Esophagus muscularis mucosa (tissue), 4 donors: ENCODE measurements at regions not wholly inside any gene's neighbourhood (a gene's known extent, or its start where the extent isn't known, plus 50 kb on each side); places are given as distances from the start of the nearest gene placed in this dataset.
"Not testable (repeated sequence)": the region's sequence is repeated elsewhere in the genome, so short reads cannot be mapped to it uniquely, and the experiment has no call there.

ENCODE experiments used
- DNase-seq: peaks from one replicate; pipeline ENCODE4 v3.0.0-alpha.2; 2017; ENCODE audit errors: extremely low spot score
- H3K27ac ChIP-seq, 4 donors: fragments of 200-600 bp; sonication (generic); replicated peaks in 1 of 4; 1 replicate in 3 of 4; 2 replicates in 1 of 4; pipeline ENCODE4 v1.5.1; 2016 to 2019; ENCODE audit warnings: mild to moderate bottlenecking in 1 of 4
- H3K27me3 ChIP-seq, 4 donors: fragments of 200-600 bp; sonication (generic); one replicate each; pipeline versions ENCODE4 v1.5.1 to v1.6.0; 2016 to 2019
- H3K36me3 ChIP-seq, 4 donors: fragments of 200-600 bp; sonication (generic); one replicate each; pipeline ENCODE4 v1.5.1; 2016 to 2019
- H3K4me1 ChIP-seq, 4 donors: fragments of 200-600 bp; sonication (generic); one replicate each; pipeline ENCODE4 v1.5.1; 2016 to 2019
- H3K4me3 ChIP-seq, 4 donors: fragments of 200-600 bp; sonication (generic); 1 replicate in 2 of 4; 2 replicates in 2 of 4; pipeline ENCODE4 v1.5.1; 2016 to 2019; ENCODE audit warnings: mild to moderate bottlenecking in 4 of 4, moderate library complexity in 1 of 4
- H3K9me3 ChIP-seq, 4 donors: fragments of 200-600 bp; sonication (generic); 1 replicate in 3 of 4; 2 replicates in 1 of 4; pipeline ENCODE4 v1.5.1; 2016 to 2019
- CTCF ChIP-seq, 3 experiments: fragments of 200-600 bp in 2 of 3; fragments of 450-650 bp in 1 of 3; sonication (generic) in 2 of 3; IDR thresholded peaks; one replicate each; pipeline ENCODE4 v1.5.1; 2017 to 2019; ENCODE audit warnings: antibody characterized with exemption in 3 of 3, mild to moderate bottlenecking in 2 of 3, moderate library complexity in 1 of 3
- EP300 ChIP-seq: sonication (generic); formaldehyde crosslinking; IDR thresholded peaks from one replicate; pipeline ENCODE4 v1.6.1; 2017; ENCODE audit warnings: antibody characterized with exemption
- POLR2A ChIP-seq: fragments of 450-650 bp; IDR thresholded peaks from one replicate; pipeline ENCODE4 v1.6.1; 2017; ENCODE audit warnings: antibody characterized with exemption, moderate library complexity, mild to moderate bottlenecking, low read depth
- POLR2AphosphoS5 ChIP-seq, 2 donors: sonication (generic); formaldehyde crosslinking; IDR thresholded peaks; one replicate each; pipeline ENCODE4 v1.6.1; 2017; ENCODE audit warnings: antibody characterized with exemption in 2 of 2
- WGBS: methylation state at CpG from one replicate; pipeline ENCODE4 v1.1.5; 2018; 5-methylcytosine and 5-hydroxymethylcytosine counted together
- intact Hi-C: fragments of 100-400 bp; cut with DNase I; formaldehyde crosslinking; loops from one replicate; pipeline ENCODE4 v1.15.1; 2023

GRCh38 chr9:73089304-73089985 lies 62.2 kb upstream of the ANXA1 start:
- TF ChIP-seq POLR2A (no peak), POLR2AphosphoS5 (IDR thresholded peaks at IDR 0.05) (no peak), CTCF (IDR thresholded peaks at IDR 0.05) (no peak)

GRCh38 chr9:73087876-73088275 lies 63.8 kb upstream of the ANXA1 start:
- H3K27ac ChIP-seq, H3K36me3 ChIP-seq, intact Hi-C loops, H3K9me3 ChIP-seq, H3K4me1 ChIP-seq, H3K4me3 ChIP-seq, DNase-seq, H3K27me3 ChIP-seq: not testable (repeated sequence)
- 81% methylated on average over 3 of the region's 4 CpGs for WGBS

More at GRCh38 chr9:73089304-73089985, 62.2 kb upstream of the ANXA1 start:
- DNase-seq = no peak
- intact Hi-C loops = no loop called here
- H3K9me3 ChIP-seq = no peaks in the 10 kb centered on the region
- WGBS = 76% methylated on average over 3 of the region's 3 CpGs
- no peak overlapping the region for H3K27ac ChIP-seq
- no peaks in the 10 kb centered on the region for H3K36me3 ChIP-seq
- peaks cover 0 to 10% (median 0%) of the 10 kb centered on the region in 4 donors for H3K4me1 ChIP-seq
- no peaks in the 10 kb centered on the region for H3K27me3 ChIP-seq
- H3K4me3 ChIP-seq = no peak overlapping the region

DNA sequence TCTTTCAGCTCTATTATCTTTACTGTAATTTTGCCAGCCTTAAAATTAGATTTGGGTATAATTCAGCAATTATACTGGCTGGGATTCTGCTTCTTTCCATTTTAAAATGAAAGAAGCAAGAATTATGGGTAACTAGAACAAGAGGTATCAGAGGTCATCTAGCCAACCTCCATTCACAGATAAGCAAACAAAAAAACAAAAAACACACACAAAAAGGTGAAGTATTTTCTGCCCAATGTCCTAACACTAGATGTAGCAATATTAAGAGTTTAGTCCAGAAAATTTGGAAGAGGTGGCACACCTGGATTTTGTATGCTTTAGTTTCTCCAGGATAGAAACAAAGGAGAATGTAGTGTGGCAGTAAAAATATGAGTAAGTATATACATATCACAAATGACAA lies 68.1 kb upstream of the ANXA1 start:
- Histone ChIP-seq H3K36me3 (no peaks in the 10 kb centered on the region), H3K4me1 (peaks cover 0 to 31% (median 29%) of the 10 kb centered on the region in 4 donors), H3K27ac (no peak overlapping the region), H3K9me3 (no peaks in the 10 kb centered on the region), H3K27me3 (no peaks in the 10 kb centered on the region), H3K4me3 (no peak overlapping the region)
- no peak for TF ChIP-seq POLR2AphosphoS5 (IDR thresholded peaks at IDR 0.05)
- no peak for TF ChIP-seq CTCF (IDR thresholded peaks at IDR 0.05)
- TF ChIP-seq POLR2A = no peak
- TF ChIP-seq EP300 = no peak
- intact Hi-C loops = loop anchor here (2.0 to 5.0 kb wide), 3 partner anchors 61 to 227 kb away; no protein-coding TSS in a partner anchor
- no peak for DNase-seq

- no peak for DNase-seq
- Histone ChIP-seq H3K4me3 (no peak overlapping the region), H3K36me3 (no peaks in the 10 kb centered on the region), H3K27me3 (no peaks in the 10 kb centered on the region), H3K4me1 (peaks cover 0 to 44% (median 37%) of the 10 kb centered on the region in 4 donors), H3K27ac (no peak overlapping the region), H3K9me3 (no peaks in the 10 kb centered on the region)
- intact Hi-C loops = loop anchor here (2.0 to 5.0 kb wide), 3 partner anchors 60 to 225 kb away; no protein-coding TSS in a partner anchor
- TF ChIP-seq EP300 (no peak), CTCF (IDR thresholded peaks at IDR 0.05) (peak; percentile 84 to 87 (median 85)), POLR2AphosphoS5 (IDR thresholded peaks at IDR 0.05) (no peak)
- 82% methylated on average over 2 of the region's 2 CpGs for WGBS
Measured at GRCh38 chr9:73081979-73082657, 69.5 kb upstream of the ANXA1 start.

GRCh38 chr9:73080110-73080694 lies 71.5 kb upstream of the ANXA1 start:
- no peak overlapping the region for H3K4me3 ChIP-seq
- no peaks in the 10 kb centered on the region for H3K27me3 ChIP-seq
- intact Hi-C loops = loop anchor here (5.0 kb wide), 2 partner anchors 58 to 208 kb away; no protein-coding TSS in a partner anchor
- H3K9me3 ChIP-seq = no peaks in the 10 kb centered on the region
- peaks cover 0 to 57% (median 44%) of the 10 kb centered on the region in 4 donors for H3K4me1 ChIP-seq
- no peaks in the 10 kb centered on the region for H3K36me3 ChIP-seq
- no peak overlapping the region for H3K27ac ChIP-seq
- no peak for DNase-seq
- no peak for TF ChIP-seq CTCF (IDR thresholded peaks at IDR 0.05)
- TF ChIP-seq POLR2A = no peak
- 74% methylated on average over 3 of the region's 3 CpGs for WGBS
